Body of pancreas (tissue), 4 donors: ENCODE measurements at regions not wholly inside any gene's neighbourhood (a gene's known extent, or its start where the extent isn't known, plus 50 kb on each side); places are given as distances from the start of the nearest gene placed in this dataset.

Experiments
- POLR2A ChIP-seq, 3 donors: fragments of 450-650 bp; IDR thresholded peaks; one replicate each; pipeline ENCODE4 v1.6.1; 2016; ENCODE audit warnings: antibody characterized with exemption in 3 of 3, mild to moderate bottlenecking in 2 of 3
- TF ChIP-seq, protein P1 (sequence below), 7 experiments: fragments of 450-650 bp in 4 of 7; fragments of 200-600 bp in 3 of 7; sonication (generic) in 3 of 7; IDR thresholded peaks; one replicate each; pipeline ENCODE4 v1.5.1; 2016 to 2019; ENCODE audit warnings: antibody characterized with exemption in 7 of 7

DNA sequence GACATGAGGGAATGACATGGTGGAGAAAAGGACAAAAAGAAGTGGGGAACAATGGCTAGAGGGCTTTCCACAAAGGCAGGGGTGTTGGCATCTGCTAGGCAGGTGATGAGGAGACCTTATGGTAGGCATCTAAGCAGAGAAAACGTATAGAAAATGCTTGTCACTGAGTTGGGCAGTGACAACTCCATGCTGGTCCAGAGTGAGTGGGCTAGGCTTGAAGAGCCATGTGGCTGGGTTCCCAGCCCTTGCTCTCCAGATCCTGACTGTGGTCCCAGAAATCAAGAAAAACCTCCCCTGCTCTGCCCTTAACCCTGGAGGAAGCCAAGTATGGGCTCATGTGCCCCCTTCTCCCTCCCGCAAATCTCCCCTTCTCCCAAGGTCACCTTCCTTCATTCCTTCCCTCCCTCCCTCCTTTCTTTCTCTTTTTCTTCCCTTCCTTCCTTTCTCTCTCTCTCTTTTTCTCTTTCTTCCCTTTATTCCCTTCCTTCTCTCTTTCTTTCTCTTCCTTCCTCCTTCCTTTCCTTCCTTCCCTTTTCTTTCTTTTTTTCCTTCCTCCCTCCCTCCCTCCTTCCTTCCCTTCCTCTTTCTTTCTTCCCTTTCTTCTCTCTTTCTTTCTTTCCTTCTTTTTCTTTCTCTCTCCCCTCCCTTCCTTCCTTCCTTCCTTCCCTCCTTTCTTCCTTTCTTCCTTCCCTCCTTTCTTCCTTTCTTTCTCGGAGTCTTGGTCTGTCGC is 102.8 kb downstream of the NAV1 start:
- no peak for TF ChIP-seq POLR2A (IDR thresholded peaks at IDR 0.05)
- TF ChIP-seq, protein P1, sequence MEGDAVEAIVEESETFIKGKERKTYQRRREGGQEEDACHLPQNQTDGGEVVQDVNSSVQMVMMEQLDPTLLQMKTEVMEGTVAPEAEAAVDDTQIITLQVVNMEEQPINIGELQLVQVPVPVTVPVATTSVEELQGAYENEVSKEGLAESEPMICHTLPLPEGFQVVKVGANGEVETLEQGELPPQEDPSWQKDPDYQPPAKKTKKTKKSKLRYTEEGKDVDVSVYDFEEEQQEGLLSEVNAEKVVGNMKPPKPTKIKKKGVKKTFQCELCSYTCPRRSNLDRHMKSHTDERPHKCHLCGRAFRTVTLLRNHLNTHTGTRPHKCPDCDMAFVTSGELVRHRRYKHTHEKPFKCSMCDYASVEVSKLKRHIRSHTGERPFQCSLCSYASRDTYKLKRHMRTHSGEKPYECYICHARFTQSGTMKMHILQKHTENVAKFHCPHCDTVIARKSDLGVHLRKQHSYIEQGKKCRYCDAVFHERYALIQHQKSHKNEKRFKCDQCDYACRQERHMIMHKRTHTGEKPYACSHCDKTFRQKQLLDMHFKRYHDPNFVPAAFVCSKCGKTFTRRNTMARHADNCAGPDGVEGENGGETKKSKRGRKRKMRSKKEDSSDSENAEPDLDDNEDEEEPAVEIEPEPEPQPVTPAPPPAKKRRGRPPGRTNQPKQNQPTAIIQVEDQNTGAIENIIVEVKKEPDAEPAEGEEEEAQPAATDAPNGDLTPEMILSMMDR (IDR thresholded peaks at IDR 0.05) = no peak
